GM12873 (cell line): ENCODE measurements at regions not wholly inside any gene's neighbourhood (a gene's known extent, or its start where the extent isn't known, plus 50 kb on each side); places are given as distances from the start of the nearest gene placed in this dataset.

Experiments used
- TF ChIP-seq, protein P1 (sequence below): IDR thresholded peaks from 2 replicates; pipeline ENCODE4 v1.5.1; 2012; ENCODE audit warnings: low read depth, mild to moderate bottlenecking, moderate library complexity, low read length, control low read depth; ENCODE audit not compliant: insufficient read depth; ENCODE audit errors: missing control alignments

DNA sequence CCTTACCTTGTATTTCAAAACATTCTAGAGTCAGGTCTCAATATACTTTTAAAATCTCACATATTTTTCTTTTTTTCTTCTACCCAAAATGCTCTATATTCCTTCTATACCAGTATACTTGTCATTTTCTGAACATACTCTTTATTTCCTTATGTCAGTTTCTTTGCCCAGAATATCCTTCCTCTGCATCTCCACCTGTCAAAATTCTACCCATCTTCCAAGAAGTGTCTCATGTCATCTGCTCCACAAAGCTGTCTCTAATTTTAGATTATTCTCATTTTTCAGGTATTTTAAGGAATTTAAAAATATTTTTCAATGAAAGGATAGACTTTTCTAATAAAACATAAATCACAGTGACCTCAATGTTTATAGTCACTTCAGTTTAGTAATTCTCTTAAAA is 328.0 kb upstream of the SMIM30 start:
- TF ChIP-seq, protein P1, sequence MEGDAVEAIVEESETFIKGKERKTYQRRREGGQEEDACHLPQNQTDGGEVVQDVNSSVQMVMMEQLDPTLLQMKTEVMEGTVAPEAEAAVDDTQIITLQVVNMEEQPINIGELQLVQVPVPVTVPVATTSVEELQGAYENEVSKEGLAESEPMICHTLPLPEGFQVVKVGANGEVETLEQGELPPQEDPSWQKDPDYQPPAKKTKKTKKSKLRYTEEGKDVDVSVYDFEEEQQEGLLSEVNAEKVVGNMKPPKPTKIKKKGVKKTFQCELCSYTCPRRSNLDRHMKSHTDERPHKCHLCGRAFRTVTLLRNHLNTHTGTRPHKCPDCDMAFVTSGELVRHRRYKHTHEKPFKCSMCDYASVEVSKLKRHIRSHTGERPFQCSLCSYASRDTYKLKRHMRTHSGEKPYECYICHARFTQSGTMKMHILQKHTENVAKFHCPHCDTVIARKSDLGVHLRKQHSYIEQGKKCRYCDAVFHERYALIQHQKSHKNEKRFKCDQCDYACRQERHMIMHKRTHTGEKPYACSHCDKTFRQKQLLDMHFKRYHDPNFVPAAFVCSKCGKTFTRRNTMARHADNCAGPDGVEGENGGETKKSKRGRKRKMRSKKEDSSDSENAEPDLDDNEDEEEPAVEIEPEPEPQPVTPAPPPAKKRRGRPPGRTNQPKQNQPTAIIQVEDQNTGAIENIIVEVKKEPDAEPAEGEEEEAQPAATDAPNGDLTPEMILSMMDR: no peak

DNA sequence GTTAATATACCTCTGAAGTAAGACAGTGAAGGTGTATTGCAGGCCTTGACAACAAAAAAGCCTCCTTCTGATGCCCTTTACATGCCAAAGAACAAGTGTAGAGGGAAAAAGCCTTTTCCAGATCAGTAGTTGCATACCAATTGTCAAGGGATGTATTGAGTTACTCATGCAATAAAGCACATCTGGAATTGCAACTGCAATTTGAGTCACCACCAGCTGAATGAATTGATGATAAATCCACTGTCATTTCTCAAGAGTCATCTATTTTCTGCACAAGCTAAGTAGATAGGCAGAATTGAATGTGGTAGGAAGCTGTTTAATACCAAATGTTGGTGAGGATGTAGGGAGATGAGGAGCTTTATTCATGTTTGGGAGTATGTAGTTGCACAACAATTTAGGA is 325.9 kb upstream of the SMIM30 start:
- TF ChIP-seq, protein P1: no peak

DNA sequence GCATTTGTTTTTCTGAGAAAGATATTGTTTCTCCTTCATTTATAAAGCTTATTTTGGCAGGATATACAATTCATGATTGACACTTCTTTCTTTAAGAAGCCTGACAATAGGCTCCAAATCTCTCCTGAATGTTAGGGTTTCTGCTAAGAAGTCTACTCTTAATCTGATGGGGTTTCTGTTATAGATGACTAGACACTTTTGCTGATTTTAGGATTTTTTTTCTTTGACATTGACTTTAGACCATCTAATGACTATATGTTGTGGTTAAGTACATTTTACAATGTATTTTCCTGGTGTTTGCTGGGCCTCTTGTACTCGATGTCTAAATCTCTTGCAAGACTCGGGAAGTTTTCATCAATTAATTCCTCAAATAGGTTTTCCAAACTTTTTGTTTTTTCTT is 321.8 kb upstream of the SMIM30 start:
- TF ChIP-seq, protein P1: no peak

DNA sequence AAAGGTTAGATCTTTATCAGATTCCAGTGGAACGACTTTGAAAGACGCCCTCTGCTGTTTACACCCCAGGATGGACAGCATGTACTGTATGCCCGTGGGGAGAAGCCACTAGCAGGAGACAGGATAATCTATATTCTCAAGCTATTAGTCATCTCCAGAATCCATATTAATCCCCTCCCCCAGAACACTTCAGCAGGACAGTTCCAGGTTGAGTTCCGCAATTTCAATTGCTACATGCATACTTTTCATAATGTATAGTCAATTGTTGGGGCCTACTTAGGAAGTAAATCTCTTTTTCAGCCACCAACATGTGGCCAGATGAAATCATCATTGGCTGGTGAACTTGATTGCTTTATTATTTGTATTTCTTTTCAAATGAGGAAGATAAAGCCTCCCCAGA is 313.1 kb upstream of the SMIM30 start:
- TF ChIP-seq, protein P1: no peak

DNA sequence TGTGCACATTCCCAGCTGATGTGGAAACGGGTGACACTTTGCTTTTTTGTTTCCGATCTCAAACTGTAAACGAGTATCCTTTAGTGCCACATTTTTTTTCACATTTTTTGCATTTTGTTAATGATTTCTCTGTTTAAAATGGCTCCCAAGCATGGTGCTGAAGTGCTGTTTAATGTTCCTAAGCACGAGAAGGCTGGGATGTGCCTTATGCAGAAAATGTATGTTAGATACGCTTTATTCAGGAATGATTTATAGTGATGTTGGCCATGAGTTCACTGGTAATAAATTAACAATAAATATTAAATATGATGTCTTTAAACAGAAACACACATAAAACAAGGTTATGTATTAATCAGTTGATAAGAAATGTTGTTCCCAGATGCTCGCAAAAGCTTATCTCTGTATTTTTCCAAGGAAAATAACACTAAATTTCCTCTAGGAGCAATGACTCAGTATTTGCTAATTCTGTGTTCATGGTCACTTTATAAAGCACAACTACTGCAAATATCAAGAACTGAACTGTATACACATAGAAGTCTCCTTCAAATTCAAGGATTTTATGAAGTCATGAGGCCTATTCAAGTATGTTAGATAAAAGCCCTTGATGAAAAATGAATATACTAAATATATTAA is 305.9 kb upstream of the SMIM30 start:
- TF ChIP-seq, protein P1: no peak

DNA sequence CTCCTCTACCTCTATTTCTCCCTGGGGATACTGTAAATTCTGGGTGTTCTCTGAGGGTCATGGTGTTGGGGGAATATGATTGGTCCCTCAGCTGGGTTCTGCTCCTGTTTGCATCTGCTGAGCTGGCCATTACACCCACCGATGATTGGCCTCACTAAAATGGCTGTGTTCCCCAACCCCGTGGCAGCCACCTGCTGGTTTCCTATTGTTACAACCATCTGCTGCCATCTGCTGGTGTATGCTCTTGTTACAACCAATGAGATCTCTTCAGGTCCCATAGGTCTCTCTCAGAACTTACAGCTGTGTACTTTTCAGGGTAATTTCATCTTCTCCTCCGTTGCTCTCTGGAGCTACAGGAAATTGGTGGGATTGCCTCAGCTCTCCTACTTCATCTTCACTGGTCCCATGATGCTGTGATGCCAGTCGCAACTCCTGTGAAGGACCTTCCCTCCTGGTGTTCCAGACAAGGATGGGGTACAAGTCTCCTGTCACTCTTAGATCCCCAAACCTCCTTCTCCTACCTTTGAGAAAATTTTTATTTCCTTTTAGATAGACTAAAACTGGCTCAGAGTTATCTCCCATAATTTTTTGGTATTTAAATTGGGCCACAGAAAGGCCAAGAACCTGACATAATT is 303.5 kb upstream of the SMIM30 start:
- TF ChIP-seq, protein P1: peak; percentile 91

- TF ChIP-seq, protein P1: no peak
These were observed 296.2 kb upstream of the SMIM30 start for GRCh38 chr7:113414401-113415035.
